HepG2 (cell line): ENCODE measurements at regions not wholly inside any gene's neighbourhood (a gene's known extent, or its start where the extent isn't known, plus 50 kb on each side); places are given as distances from the start of the nearest gene placed in this dataset.

Experiments
- ATAC-seq: fragments of 200-7000 bp; cut with Tn5 transposase; 3 replicates; pipeline ENCODE4 v1.9.1; 2020; ENCODE audit warnings: mild to moderate bottlenecking, moderate library complexity
- BruUV-seq: library from RNA; stranded (reverse); fragments of 400-500 nt; replicated peaks from 2 replicates; lab custom pipeline; 2021; lab: Mats Ljungman, UMichigan
- CTCF ChIA-PET: fragments of 300-600 bp; formaldehyde crosslinking; extraction: SDS; loops from one replicate; lab custom pipeline; 2021; ENCODE audit warnings: low total read pairs, inconsistent platforms, low intra/inter-chr PET ratio; lab: Yijun Ruan, JAX
- POLR2A ChIA-PET: fragments of 350-600 bp; sonication (Branson Sonifier 250); formaldehyde crosslinking; loops from one replicate; lab custom pipeline; 2020; ENCODE audit warnings: antibody characterized with exemption, inconsistent platforms; lab: Yijun Ruan, JAX
- DNase-seq: peaks from one replicate; pipeline ENCODE4 v3.0.0-alpha.2; 2015; ENCODE audit warnings: low spot score
- FAIRE-seq: peaks from 3 replicates; lab custom pipeline; 2011; peaks lifted over from hg19 to GRCh38; lab: Jason Lieb, UNC
- H2AFZ ChIP-seq: one replicate; pipeline ENCODE4 v1.6.1; 2011; ENCODE audit warnings: low read length, inconsistent platforms
- H3K27ac ChIP-seq: fragments of 300-600 bp; 3 replicates; pipeline ENCODE4 v1.8.0; 2011; ENCODE audit warnings: mixed run types, mild to moderate bottlenecking, mixed read lengths, low read length, inconsistent platforms; ENCODE audit not compliant: insufficient read depth; ENCODE audit errors: extremely low read length
- H3K27me3 ChIP-seq, 2 experiments: fragments of 200-600 bp in 1 of 2; 2 replicates in 1 of 2; 3 replicates in 1 of 2; pipeline versions ENCODE4 v1.6.0 to v1.8.0; 2011; ENCODE audit warnings: low read length in 2 of 2, mild to moderate bottlenecking in 2 of 2, moderate library complexity in 2 of 2, inconsistent platforms in 1 of 2; ENCODE audit not compliant: insufficient read depth in 2 of 2, control insufficient read depth in 1 of 2
- H3K36me3 ChIP-seq, 2 experiments: fragments of 200-600 bp in 1 of 2; replicated peaks in 1 of 2; 2 replicates in 1 of 2; 3 replicates in 1 of 2; pipeline versions ENCODE4 v1.5.1 to v1.8.0; 2011; ENCODE audit warnings: low read length in 2 of 2, inconsistent platforms in 1 of 2; ENCODE audit not compliant: insufficient read depth in 2 of 2, control insufficient read depth in 1 of 2
- H3K4me1 ChIP-seq: 2 replicates; pipeline ENCODE4 v1.5.1; 2012; ENCODE audit warnings: low read length, inconsistent platforms; ENCODE audit not compliant: insufficient read depth
- H3K4me2 ChIP-seq: 2 replicates; pipeline ENCODE4 v1.6.0; 2011; ENCODE audit warnings: low read depth, low read length, inconsistent platforms
- H3K4me3 ChIP-seq, 3 experiments: fragments of 200-600 bp in 1 of 3; sonication (generic), shearing (Covaris generic) in 1 of 3; replicated peaks in 1 of 3; 2 replicates each; pipeline ENCODE4 v1.5.1; 2011 to 2016; ENCODE audit warnings: low read length in 3 of 3, inconsistent platforms in 2 of 3, low read depth in 2 of 3, mild to moderate bottlenecking in 2 of 3, control low read depth in 1 of 3, mixed read lengths in 1 of 3; ENCODE audit not compliant: insufficient read depth in 1 of 3
- H3K79me2 ChIP-seq: one replicate; pipeline ENCODE4 v1.6.1; 2011; ENCODE audit warnings: low read length, inconsistent platforms; ENCODE audit not compliant: insufficient read depth
- H3K9ac ChIP-seq: 2 replicates; pipeline ENCODE4 v1.6.0; 2011; ENCODE audit warnings: mild to moderate bottlenecking, low read depth, low read length, inconsistent platforms; ENCODE audit not compliant: insufficient read depth
- H3K9me3 ChIP-seq: 2 replicates; pipeline ENCODE4 v1.5.1; 2012; ENCODE audit warnings: mild to moderate bottlenecking, low read length
- H4K20me1 ChIP-seq: 2 replicates; pipeline ENCODE4 v1.6.0; 2011; ENCODE audit warnings: inconsistent platforms, mild to moderate bottlenecking, low read length, moderate library complexity; ENCODE audit not compliant: insufficient read depth
- ATF1 ChIP-seq: IDR thresholded peaks from 2 replicates; pipeline ENCODE4 v1.6.1; 2016; ENCODE audit warnings: mild to moderate bottlenecking, control low read depth
- BRD4 ChIP-seq: sonication (generic); formaldehyde crosslinking; IDR thresholded peaks from 2 replicates; pipeline ENCODE4 v1.4.0; 2020; ENCODE audit warnings: missing genetic modification reagents
- FOXA1 ChIP-seq, 2 experiments: fragments of 450-650 bp in 1 of 2; sonication (generic) in 1 of 2; formaldehyde crosslinking in 1 of 2; IDR thresholded peaks; 2 replicates each; pipeline versions ENCODE4 v1.4.0 to v1.6.1; 2016 to 2020; ENCODE audit warnings: missing genetic modification reagents in 1 of 2
- GATA4 ChIP-seq: sonication (generic); IDR thresholded peaks from 2 replicates; pipeline ENCODE4 v1.6.1; 2016; ENCODE audit warnings: antibody characterized with exemption, low read depth, borderline replicate concordance
- HDAC2 ChIP-seq: sonication (generic); formaldehyde crosslinking; IDR thresholded peaks from 2 replicates; pipeline ENCODE4 v1.4.0; 2020; ENCODE audit warnings: missing genetic modification reagents
- KLF11 ChIP-seq: IDR thresholded peaks from 2 replicates; pipeline ENCODE4 v1.6.1; 2016; ENCODE audit warnings: missing compliant biosample characterization
- KMT2B ChIP-seq: IDR thresholded peaks from 2 replicates; pipeline ENCODE4 v1.6.1; 2016; ENCODE audit warnings: missing genetic modification reagents, missing compliant biosample characterization
- RAD21 ChIP-seq: fragments of 450-650 bp; formaldehyde crosslinking; IDR thresholded peaks from 2 replicates; pipeline ENCODE4 v1.5.0; 2020; ENCODE audit warnings: mild to moderate bottlenecking
- REXO4 ChIP-seq: sonication (generic); formaldehyde crosslinking; IDR thresholded peaks from 2 replicates; pipeline ENCODE4 v1.8.0; 2022; ENCODE audit warnings: missing genetic modification reagents, mild to moderate bottlenecking, borderline replicate concordance
- SMARCC2 ChIP-seq: fragments of 450-650 bp; IDR thresholded peaks from 2 replicates; pipeline ENCODE4 v1.6.1; 2017; ENCODE audit warnings: antibody characterized with exemption, mild to moderate bottlenecking
- ZFY ChIP-seq: sonication (generic); formaldehyde crosslinking; IDR thresholded peaks from 2 replicates; pipeline ENCODE4 v1.4.0; 2020; ENCODE audit warnings: missing genetic modification reagents
- WGBS: methylation state at CpG from one replicate; pipeline ENCODE4 v1.1.6; 2017; ENCODE audit warnings: low lambda C conversion rate; 5-methylcytosine and 5-hydroxymethylcytosine counted together
- in situ Hi-C: cut with HindIII; loops from 2 replicates; pipeline ENCODE4 v1.10.0; 2017; ENCODE audit warnings: low pct_unique_long_range_greater_than_20kb; ENCODE audit not compliant: extremely low pct_ligation_motif_present
- intact Hi-C: fragments of 100-400 bp; cut with micrococcal nuclease; formaldehyde crosslinking; loops from one replicate; pipeline ENCODE4 v1.10.0; 2022; ENCODE audit not compliant: unreplicated experiment
- TF ChIP-seq, protein P1 (sequence below): sonication (generic); formaldehyde crosslinking; IDR thresholded peaks from 2 replicates; pipeline ENCODE4 v1.4.0; 2020; ENCODE audit warnings: missing genetic modification reagents
- TF ChIP-seq, protein P2 (sequence below): IDR thresholded peaks from 2 replicates; pipeline ENCODE4 v1.6.1; 2016; ENCODE audit warnings: mild to moderate bottlenecking, missing biosample characterization, missing genetic modification reagents
- TF ChIP-seq, protein P3 (sequence below): sonication (generic); formaldehyde crosslinking; IDR thresholded peaks from 2 replicates; pipeline ENCODE4 v1.8.0; 2022; ENCODE audit warnings: mild to moderate bottlenecking, missing genetic modification reagents, borderline replicate concordance

DNA sequence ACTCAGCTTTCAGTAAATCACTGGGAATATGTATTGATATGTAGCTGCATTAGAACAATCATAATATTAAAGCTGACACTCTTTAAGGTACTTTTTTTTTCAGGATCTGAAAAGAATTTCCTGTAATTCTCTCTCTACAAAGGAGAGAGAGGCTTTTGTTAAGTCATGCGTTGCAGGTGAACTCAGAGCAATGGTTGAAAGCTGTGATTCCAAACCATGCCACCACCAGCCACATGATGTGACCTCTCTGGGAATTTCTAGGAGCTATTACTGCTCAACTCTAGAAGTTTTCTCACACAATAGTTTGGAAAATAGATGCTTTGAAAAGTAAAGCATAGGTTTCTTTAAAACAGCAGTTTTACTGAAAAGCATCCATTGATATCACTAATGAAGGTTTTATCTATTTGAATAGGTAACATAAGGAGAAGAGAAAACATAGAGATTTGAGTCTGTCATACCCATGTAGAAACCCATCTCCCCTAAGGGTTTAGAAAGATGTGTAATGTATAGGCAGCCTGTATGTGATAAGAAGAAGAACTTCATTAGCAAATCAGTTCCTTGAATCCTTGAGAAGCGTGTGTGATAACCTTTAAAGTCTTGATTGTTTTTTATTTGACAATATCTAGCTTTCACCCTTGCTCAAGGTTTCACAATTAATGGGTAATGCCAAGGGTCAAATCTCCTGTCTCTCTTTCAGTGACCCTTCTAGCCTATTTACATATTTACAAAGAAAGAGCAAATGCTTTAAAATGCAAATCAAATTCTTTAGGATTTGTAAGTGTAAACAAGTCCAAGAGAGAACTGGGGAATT, 161.0 kb upstream of the ANKRD50 start:
- 18% methylated on average over 2 of the region's 2 CpGs for WGBS
- no peak for FAIRE-seq
- no peaks in the 10 kb centered on the region for H3K36me3 ChIP-seq
- no peak for DNase-seq
- BruUV-seq = no TSS peak
- CTCF ChIA-PET = no interaction called here
- no peaks in the 10 kb centered on the region for H3K79me2 ChIP-seq
- H3K4me3 ChIP-seq = no peak overlapping the region
- no peaks in the 10 kb centered on the region for H4K20me1 ChIP-seq
- H3K4me1 ChIP-seq = no peaks in the 10 kb centered on the region
- ATAC-seq = no peak
- H3K27ac ChIP-seq = no peak overlapping the region
- H2AFZ ChIP-seq = no peak overlapping the region
- in situ Hi-C loops (no loop called here), intact Hi-C loops (no loop called here)
- no peak overlapping the region for H3K9ac ChIP-seq
- POLR2A ChIA-PET = no interaction called here
- H3K9me3 ChIP-seq = peaks cover 9% of the 10 kb centered on the region
- no peaks in the 10 kb centered on the region for H3K27me3 ChIP-seq
- no peak for TF ChIP-seq ZFY
- no peak for TF ChIP-seq BRD4 (CRISPR knock-in tag)
- no peak for TF ChIP-seq KLF11 (CRISPR knock-in tag)
- no peak for TF ChIP-seq HDAC2 (CRISPR knock-in tag)
- no peak for TF ChIP-seq FOXA1 (IDR thresholded peaks at IDR 0.05)
- TF ChIP-seq FOXA1 (CRISPR knock-in tag; IDR thresholded peaks at IDR 0.05) = no peak
- TF ChIP-seq SMARCC2 = no peak
- TF ChIP-seq, protein P1, sequence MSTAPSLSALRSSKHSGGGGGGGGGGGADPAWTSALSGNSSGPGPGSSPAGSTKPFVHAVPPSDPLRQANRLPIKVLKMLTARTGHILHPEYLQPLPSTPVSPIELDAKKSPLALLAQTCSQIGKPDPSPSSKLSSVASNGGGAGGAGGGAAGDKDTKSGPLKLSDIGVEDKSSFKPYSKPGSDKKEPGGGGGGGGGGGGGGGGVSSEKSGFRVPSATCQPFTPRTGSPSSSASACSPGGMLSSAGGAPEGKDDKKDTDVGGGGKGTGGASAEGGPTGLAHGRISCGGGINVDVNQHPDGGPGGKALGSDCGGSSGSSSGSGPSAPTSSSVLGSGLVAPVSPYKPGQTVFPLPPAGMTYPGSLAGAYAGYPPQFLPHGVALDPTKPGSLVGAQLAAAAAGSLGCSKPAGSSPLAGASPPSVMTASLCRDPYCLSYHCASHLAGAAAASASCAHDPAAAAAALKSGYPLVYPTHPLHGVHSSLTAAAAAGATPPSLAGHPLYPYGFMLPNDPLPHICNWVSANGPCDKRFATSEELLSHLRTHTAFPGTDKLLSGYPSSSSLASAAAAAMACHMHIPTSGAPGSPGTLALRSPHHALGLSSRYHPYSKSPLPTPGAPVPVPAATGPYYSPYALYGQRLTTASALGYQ = no peak
- no peak for TF ChIP-seq RAD21 (CRISPR knock-in tag)
- TF ChIP-seq ATF1 (CRISPR knock-in tag) = no peak
- TF ChIP-seq REXO4 (CRISPR knock-in tag) = no peak
- TF ChIP-seq KMT2B (CRISPR knock-in tag) = no peak
- TF ChIP-seq, protein P2, sequence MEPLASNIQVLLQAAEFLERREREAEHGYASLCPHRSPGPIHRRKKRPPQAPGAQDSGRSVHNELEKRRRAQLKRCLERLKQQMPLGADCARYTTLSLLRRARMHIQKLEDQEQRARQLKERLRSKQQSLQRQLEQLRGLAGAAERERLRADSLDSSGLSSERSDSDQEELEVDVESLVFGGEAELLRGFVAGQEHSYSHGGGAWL (CRISPR knock-in tag) = no peak
- TF ChIP-seq, protein P3, sequence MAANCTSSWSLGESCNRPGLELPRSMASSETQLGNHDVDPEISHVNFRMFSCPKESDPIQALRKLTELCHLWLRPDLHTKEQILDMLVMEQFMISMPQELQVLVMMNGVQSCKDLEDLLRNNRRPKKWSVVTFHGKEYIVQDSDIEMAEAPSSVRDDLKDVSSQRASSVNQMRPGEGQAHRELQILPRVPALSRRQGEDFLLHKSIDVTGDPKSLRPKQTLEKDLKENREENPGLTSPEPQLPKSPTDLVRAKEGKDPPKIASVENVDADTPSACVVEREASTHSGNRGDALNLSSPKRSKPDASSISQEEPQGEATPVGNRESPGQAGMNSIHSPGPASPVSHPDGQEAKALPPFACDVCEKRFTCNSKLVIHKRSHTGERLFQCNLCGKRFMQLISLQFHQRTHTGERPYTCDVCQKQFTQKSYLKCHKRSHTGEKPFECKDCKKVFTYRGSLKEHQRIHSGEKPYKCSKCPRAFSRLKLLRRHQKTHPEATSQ (CRISPR knock-in tag) = no peak
- no peak for TF ChIP-seq GATA4
- H3K4me2 ChIP-seq = no peak overlapping the region
